ENCODE measurements at regions not wholly inside any gene's neighbourhood (a gene's known extent, or its start where the extent isn't known, plus 50 kb on each side); places are given as distances from the start of the nearest gene placed in this dataset.

DNA sequence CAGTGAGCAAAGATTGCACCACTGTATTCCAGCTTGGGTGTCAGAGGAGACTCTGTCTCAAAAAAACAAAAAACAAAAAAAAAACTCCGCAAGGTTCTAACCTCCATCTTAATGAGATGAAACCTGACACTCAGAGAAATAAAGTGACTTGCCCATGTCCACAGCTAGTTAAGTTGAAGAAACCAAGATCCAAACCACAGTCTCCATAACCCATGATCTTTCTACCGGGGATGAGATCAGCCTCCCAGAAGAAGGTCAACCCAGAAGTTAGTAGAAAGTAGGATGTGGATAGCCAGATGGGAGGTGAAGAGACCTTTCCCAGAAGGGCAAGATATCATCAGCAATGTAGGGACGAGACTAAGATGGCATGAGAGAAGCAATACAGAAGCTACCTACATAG, 140.4 kb upstream of the ADRA1B start:
- TF ChIP-seq, protein P1, sequence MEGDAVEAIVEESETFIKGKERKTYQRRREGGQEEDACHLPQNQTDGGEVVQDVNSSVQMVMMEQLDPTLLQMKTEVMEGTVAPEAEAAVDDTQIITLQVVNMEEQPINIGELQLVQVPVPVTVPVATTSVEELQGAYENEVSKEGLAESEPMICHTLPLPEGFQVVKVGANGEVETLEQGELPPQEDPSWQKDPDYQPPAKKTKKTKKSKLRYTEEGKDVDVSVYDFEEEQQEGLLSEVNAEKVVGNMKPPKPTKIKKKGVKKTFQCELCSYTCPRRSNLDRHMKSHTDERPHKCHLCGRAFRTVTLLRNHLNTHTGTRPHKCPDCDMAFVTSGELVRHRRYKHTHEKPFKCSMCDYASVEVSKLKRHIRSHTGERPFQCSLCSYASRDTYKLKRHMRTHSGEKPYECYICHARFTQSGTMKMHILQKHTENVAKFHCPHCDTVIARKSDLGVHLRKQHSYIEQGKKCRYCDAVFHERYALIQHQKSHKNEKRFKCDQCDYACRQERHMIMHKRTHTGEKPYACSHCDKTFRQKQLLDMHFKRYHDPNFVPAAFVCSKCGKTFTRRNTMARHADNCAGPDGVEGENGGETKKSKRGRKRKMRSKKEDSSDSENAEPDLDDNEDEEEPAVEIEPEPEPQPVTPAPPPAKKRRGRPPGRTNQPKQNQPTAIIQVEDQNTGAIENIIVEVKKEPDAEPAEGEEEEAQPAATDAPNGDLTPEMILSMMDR (IDR thresholded peaks at IDR 0.05; ENCODE audit: borderline replicate concordance, control extremely low read depth, extremely low read depth, insufficient read depth, missing control alignments) = no peak
- DNase-seq (ENCODE audit: low spot score) = no peak
- in situ Hi-C loops (cut with MboI; ENCODE audit: low sequenced_read_pairs, unreplicated experiment) = no loop called here

DNA sequence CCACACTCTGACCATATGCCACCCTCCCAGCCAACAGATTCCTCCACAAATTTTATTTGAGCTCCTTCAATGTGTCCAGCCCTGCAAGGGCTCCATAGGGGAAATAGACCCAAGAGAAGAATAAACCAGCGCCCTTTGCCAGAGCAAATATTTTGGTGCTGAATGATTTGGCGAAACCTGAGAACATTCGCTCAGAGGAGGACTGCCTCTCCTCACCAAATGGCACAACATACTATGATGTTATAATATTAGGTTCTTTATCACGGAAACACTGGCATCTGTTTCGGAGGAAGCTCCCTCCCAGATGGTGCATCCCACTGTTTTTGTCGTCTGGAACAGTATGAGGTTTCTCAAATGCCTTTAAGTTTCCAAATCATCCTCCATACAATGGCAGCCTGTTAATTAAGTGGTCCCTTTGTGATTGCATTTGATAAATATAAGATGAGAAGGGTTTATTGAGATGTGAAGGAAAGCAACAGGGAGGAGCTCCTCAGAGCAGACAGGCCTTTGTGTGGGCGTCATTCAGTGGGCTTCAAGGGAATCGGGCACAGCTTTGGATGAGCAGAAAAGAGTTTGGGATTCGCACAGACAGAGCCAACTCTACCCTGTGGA, 139.1 kb upstream of the ADRA1B start:
- in situ Hi-C loops (cut with MboI; ENCODE audit: low sequenced_read_pairs, unreplicated experiment) = no loop called here

DNA sequence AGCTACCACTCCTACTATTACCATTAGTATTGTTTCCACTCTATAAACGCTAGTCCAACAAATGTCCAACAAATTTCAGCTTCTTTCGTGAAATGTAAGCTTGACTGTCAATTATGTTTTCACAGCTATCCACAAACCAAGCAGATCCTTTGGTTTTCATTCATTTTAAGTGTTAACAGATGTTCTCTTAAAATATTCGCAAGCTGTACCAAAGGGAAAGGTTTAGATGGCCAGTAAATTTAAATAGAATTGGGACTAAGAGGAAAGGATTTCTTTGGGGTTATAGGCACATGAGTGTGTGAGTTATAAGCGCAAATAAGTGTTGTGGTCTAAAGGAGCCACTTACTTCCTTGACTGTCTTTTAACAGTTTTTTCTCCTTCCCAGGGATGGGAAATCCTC, 136.8 kb upstream of the ADRA1B start:
- TF ChIP-seq, protein P1 (IDR thresholded peaks at IDR 0.05; ENCODE audit: borderline replicate concordance, control extremely low read depth, extremely low read depth, insufficient read depth, missing control alignments) = no peak
- DNase-seq (ENCODE audit: low spot score) = no peak
- in situ Hi-C loops (cut with MboI; ENCODE audit: low sequenced_read_pairs, unreplicated experiment) = no loop called here

More for the DNA sequence above, 139.1 kb upstream of the ADRA1B start:
- DNase-seq (ENCODE audit: low spot score) = no peak
- TF ChIP-seq, protein P1 (IDR thresholded peaks at IDR 0.05; ENCODE audit: borderline replicate concordance, control extremely low read depth, extremely low read depth, insufficient read depth, missing control alignments) = no peak

DNA sequence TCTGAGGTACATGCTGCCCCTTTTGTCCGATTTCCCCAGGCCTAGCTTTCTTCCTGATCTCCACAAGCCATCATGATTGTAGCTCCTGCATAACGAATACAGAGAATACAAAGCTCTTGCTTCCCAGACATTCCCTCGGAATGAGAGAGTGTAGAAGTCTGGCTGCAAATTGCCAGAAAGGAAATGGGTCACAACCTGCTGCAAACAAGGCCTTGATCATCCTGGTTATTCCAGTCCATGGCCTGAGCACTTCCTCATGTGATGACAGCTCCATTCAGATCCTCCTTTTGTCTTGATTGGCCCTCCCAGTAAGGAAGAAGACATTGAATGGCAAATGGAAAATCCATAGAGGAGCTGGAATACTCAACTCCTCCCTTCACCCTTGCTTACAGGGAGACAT, 136.0 kb upstream of the ADRA1B start:
- TF ChIP-seq, protein P1 (IDR thresholded peaks at IDR 0.05; ENCODE audit: borderline replicate concordance, control extremely low read depth, extremely low read depth, insufficient read depth, missing control alignments) = no peak
- DNase-seq (ENCODE audit: low spot score) = no peak
- in situ Hi-C loops (cut with MboI; ENCODE audit: low sequenced_read_pairs, unreplicated experiment) = no loop called here

DNA sequence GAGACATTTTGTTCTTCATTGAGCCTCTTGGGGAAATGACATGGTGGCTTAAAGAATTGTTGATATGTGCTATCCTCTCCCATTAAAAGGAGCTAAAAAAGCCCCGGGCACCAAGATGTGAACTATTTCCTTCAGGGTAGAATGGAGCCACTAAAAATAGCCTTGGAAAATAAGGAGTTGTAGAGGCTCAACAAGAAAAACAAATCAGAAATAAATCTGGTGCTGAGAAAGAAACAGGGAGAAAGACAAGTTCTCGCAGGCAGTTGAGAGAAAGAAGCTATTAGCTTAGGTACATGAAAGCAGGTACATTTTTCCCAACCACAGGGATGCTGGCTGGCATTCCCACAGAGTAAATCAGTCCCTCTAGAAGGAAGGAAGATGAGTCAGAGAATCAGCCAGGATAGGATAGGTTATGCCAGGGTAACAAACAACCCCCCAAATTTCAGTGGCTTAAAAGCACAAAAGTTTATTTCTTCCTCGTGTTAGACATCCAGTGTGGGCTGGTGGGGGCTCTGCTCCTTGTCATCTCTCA, 134.6 kb upstream of the ADRA1B start:
- in situ Hi-C loops (cut with MboI; ENCODE audit: low sequenced_read_pairs, unreplicated experiment) = no loop called here
- DNase-seq (ENCODE audit: low spot score) = no peak
- TF ChIP-seq, protein P1 (IDR thresholded peaks at IDR 0.05; ENCODE audit: borderline replicate concordance, control extremely low read depth, extremely low read depth, insufficient read depth, missing control alignments) = no peak

DNA sequence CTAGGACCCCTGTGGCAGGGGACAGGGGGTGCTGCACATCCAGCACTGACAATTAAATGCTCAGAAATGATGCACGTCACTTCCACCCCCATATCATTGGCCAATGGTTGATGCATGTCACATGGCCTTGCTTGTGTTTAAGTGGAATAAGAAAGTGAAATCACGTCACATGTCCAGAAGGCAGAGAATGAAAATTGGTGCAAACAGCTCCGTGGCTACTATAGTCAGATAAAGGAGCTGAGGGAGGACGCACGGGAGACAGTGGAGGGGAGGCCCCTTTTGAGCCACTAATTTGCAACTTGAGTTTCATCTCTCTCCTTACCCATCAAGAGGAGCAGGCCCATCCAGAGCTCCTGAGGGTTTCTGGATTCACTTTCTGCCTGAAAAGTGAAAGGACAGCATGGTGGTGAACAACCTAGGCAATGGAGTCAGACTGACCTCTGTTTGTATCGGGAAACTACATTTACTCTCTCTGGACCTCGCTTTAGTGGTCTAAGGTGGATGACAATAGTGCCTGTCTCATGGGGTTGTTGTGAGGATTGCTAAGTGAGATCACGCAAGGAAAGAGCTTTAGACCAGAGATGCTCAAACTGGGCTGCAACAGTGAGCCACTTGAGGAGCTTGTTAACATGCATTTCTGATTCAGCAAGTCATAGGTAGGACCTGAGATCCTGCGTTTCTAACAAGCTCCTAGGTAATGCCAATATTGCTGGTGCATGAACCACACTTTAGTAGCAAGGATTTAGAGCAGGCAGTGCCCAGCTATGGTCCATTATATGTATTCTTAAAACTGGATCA, 133.9 kb upstream of the ADRA1B start:
- TF ChIP-seq, protein P1 (IDR thresholded peaks at IDR 0.05; ENCODE audit: borderline replicate concordance, control extremely low read depth, extremely low read depth, insufficient read depth, missing control alignments) = no peak
- in situ Hi-C loops (cut with MboI; ENCODE audit: low sequenced_read_pairs, unreplicated experiment) = no loop called here
- DNase-seq (ENCODE audit: low spot score) = peak; percentile 14

Measured in GM13976 (cell line).